ENCODE measurements at regions not wholly inside any gene's neighbourhood (a gene's known extent, or its start where the extent isn't known, plus 50 kb on each side); places are given as distances from the start of the nearest gene placed in this dataset.
"Not testable (repeated sequence)": the region's sequence is repeated elsewhere in the genome, so short reads cannot be mapped to it uniquely, and the experiment has no call there.

- FAIRE-seq (no peak), DNase-seq (ENCODE audit: low read depth) (no peak)
- TF ChIP-seq CTCF (IDR thresholded peaks at IDR 0.05; ENCODE audit: insufficient read depth, low read length, severe bottlenecking), result no peak
- no peak overlapping the region for H3K4me3 ChIP-seq (ENCODE audit: low read depth, low read length)
- no peaks in the 10 kb centered on the region for H3K27me3 ChIP-seq (ENCODE audit: control insufficient read depth, insufficient read depth, low read length)
- no peaks in the 10 kb centered on the region for H3K36me3 ChIP-seq (ENCODE audit: control insufficient read depth, insufficient read depth, low read length)
Measured at GRCh38 chr2:142710336-142710735, 167.1 kb upstream of the KYNU start.

DNA sequence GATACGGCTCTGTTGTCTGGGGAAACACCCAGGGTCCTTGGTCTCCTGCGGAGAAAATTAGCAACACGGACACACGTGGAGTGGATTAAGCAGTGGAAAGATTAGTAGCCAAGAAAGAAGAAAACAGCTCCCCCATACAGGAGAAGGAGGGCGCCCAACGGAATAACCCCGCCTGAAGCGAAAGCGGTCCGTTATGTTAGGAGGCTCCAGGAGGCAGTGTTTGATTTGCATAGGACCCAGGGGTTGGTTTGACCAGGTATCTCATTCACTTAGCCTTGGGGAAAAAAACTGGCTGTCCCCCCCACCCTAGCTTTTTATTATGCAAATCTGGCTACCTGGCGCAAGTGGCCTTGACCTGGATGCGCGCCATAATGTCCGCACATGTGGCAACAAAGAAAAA lies 170.1 kb upstream of the KYNU start:
- Histone ChIP-seq H3K4me3 (ENCODE audit: low read depth, low read length) (no peak overlapping the region), H3K27me3 (ENCODE audit: control insufficient read depth, insufficient read depth, low read length) (no peaks in the 10 kb centered on the region), H3K36me3 (ENCODE audit: control insufficient read depth, insufficient read depth, low read length) (no peaks in the 10 kb centered on the region)
- DNase-seq (ENCODE audit: low read depth) (no peak), FAIRE-seq (no peak)
- TF ChIP-seq CTCF (IDR thresholded peaks at IDR 0.05; ENCODE audit: insufficient read depth, low read length, severe bottlenecking), result no peak

DNA sequence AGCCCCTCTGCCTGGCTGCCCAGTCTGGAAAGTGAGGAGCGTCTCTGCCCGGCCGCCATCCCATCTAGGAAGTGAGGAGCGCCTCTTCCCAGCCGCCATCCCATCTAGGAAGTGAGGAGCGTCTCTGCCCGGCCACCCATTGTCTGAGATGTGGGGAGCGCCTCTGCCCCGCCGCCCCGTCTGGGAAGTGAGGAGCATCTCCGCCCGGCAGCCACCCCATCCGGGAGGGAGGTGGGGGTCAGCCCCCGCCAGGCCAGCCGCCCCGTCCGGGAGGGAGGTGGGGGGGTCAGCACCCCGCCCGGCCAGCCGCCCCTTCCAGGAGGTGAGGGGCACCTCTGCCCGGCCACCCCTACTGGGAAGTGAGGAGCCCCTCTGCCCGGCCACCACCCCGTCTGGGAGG lies 175.1 kb upstream of the KYNU start:
- not testable (repeated sequence) for FAIRE-seq; H3K4me3 ChIP-seq (ENCODE audit: low read depth, low read length); H3K36me3 ChIP-seq (ENCODE audit: control insufficient read depth, insufficient read depth, low read length); DNase-seq (ENCODE audit: low read depth); H3K27me3 ChIP-seq (ENCODE audit: control insufficient read depth, insufficient read depth, low read length)

DNA sequence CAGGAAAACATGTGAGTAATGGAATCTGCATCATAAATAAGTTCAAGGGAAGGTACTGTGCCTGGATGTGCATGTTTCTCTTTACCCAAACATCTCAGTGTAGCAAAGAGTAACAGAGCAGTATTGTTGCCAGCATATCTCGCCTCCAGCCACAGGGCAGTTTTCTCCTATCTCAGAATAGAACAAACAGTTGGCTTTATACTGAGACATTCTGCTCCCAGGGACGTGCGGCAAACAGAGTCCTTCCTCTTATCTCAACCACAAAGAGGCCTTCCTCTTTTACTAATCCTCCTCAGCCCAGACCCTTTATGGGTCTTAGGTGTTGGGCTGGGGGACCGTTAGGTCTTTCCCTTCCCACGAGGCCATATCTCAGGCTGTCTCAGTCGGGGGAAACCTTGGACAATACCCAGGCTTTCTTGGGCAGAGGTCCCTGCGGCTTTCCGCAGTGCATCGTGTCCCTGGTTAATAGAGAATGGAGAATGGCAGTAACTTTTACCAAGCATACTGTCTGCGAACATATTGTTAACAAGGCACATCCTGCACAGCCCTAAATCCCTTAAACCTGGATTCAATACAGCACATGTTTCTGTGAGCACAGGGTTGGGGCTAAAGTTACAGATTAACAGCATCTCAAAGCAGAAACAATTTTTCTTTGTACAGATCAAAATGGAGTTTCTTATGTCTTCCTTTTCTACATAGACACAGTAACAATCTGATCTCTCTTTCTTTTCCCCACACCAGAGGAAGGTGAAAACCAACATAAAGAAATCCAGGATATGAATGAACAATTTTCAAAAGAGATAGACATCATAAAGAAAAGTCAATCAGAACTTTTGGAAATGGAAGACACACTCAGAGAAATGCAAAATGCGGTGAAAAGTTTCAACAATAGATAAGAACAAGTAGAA lies 181.9 kb upstream of the KYNU start:
- DNase-seq (ENCODE audit: low read depth); H3K27me3 ChIP-seq (ENCODE audit: control insufficient read depth, insufficient read depth, low read length); H3K4me3 ChIP-seq (ENCODE audit: low read depth, low read length); FAIRE-seq; H3K36me3 ChIP-seq (ENCODE audit: control insufficient read depth, insufficient read depth, low read length): not testable (repeated sequence)

DNA sequence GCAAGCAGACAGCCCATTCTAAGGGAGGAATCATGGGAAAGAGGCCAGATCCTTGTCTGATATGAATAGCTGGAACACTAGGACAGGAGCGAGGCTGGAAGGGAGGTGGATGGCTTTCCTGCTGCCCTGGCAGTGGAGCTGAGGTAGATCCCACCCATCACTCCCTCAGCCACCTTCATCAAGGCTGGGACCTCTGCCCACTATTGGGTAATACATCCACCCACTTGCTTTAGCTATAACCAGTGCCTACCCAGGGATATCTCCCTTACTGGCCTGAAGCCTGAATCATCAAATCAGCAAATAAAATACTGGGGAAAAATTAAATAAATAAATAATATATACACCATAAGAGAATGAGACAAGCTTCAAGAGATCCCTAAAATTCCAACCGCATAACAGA lies 183.2 kb upstream of the KYNU start:
- no peak for TF ChIP-seq CTCF (IDR thresholded peaks at IDR 0.05; ENCODE audit: insufficient read depth, low read length, severe bottlenecking)
- no peaks in the 10 kb centered on the region for H3K27me3 ChIP-seq (ENCODE audit: control insufficient read depth, insufficient read depth, low read length)
- H3K36me3 ChIP-seq (ENCODE audit: control insufficient read depth, insufficient read depth, low read length), result no peaks in the 10 kb centered on the region
- no peak overlapping the region for H3K4me3 ChIP-seq (ENCODE audit: low read depth, low read length)
- no peak for FAIRE-seq
- no peak for DNase-seq (ENCODE audit: low read depth)

DNA sequence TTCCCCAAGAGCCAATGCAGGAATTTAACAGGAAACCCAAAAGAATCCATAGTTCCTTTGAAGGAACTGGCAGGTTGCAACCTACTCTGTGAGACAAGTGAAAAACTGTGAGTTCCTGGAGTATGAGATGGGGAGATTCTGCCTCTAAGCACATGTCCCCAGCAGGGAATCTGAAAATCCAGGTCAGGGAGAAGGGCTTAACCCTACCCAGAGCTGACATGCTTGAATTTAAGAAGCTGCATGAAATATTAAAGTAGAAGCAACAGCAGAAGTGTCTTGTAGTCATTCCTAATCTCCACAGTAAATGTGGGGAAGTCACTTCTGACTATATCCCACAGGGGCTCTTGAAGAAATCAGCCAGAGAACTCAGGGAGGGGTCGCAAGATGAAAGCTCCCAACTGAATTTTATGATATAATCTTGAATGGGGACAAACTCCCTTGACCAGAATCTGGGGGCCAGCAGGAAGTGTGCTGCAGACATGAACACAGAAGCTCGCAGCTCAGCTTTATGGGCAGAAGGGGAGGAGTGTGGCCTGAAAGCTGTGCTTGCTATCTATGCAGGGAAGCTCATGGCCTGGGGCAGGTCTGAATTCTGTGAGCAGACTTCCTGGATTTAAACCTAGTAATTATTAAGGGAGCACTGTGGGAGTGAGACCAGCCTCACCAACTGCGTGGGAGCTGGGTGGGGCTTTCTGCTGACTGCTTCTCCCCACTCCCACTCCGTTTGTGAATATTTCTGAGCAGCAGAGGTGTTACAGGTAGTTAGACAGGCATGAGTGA lies 184.1 kb upstream of the KYNU start:
- no peaks in the 10 kb centered on the region for H3K27me3 ChIP-seq (ENCODE audit: control insufficient read depth, insufficient read depth, low read length)
- TF ChIP-seq CTCF (IDR thresholded peaks at IDR 0.05; ENCODE audit: insufficient read depth, low read length, severe bottlenecking), result no peak
- DNase-seq (ENCODE audit: low read depth) (no peak), FAIRE-seq (no peak)
- no peak overlapping the region for H3K4me3 ChIP-seq (ENCODE audit: low read depth, low read length)
- no peaks in the 10 kb centered on the region for H3K36me3 ChIP-seq (ENCODE audit: control insufficient read depth, insufficient read depth, low read length)

Data from bronchial epithelial cell (primary cell).